ENCODE measurements at regions not wholly inside any gene's neighbourhood (a gene's known extent, or its start where the extent isn't known, plus 50 kb on each side); places are given as distances from the start of the nearest gene placed in this dataset.

DNA sequence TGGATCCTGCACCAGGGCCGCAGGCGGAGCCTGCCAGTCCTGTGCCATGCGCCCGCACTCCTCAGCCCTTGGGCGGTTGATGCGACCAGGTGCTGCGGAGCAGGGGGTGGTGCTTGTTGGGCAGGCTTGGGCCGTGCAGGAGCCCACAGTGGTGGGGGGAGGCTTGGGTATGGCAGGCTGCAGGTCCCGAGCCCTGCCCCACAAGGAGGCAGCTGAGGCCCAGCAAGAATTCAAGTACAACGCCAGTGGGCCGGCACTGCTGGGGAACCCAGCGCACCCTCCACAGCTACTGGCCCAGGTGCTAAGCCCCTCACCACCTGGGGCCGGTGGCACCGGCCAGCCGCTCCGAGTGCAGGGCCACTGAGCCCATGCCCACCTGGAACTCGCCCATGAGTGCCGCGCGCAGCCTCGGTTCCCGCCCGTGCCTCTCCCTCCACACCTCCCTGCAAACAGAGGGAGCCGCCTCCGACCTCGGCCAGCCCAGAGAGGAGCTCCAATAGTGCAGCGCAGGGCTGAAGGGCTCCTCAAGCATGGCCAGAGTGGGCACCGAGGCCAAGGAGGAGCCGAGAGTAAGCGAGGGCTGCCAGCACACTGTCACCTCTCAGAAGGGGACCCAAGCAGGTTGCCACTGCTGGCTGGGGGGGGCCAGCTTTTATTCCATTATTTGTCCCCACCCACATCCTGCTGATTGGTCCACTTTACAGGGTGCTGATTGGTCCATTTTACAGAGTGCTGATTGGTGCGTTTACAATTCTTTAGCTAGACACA lies 339.0 kb upstream of the KLF3 start:
- no peaks in the 10 kb centered on the region for H3K27me3 ChIP-seq (ENCODE audit: insufficient read depth, poor library complexity, severe bottlenecking)
- no peak overlapping the region for H3K4me3 ChIP-seq (replicated peaks; ENCODE audit: insufficient read depth, low read length)
- DNase-seq (ENCODE audit: low read depth in 1 of 2, low spot score in 1 of 2), result no peak
- TF ChIP-seq, protein P1, sequence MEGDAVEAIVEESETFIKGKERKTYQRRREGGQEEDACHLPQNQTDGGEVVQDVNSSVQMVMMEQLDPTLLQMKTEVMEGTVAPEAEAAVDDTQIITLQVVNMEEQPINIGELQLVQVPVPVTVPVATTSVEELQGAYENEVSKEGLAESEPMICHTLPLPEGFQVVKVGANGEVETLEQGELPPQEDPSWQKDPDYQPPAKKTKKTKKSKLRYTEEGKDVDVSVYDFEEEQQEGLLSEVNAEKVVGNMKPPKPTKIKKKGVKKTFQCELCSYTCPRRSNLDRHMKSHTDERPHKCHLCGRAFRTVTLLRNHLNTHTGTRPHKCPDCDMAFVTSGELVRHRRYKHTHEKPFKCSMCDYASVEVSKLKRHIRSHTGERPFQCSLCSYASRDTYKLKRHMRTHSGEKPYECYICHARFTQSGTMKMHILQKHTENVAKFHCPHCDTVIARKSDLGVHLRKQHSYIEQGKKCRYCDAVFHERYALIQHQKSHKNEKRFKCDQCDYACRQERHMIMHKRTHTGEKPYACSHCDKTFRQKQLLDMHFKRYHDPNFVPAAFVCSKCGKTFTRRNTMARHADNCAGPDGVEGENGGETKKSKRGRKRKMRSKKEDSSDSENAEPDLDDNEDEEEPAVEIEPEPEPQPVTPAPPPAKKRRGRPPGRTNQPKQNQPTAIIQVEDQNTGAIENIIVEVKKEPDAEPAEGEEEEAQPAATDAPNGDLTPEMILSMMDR (IDR thresholded peaks at IDR 0.05; ENCODE audit: insufficient read depth, low read length), result no peak
- TF ChIP-seq SPI1 (IDR thresholded peaks at IDR 0.05; ENCODE audit: borderline replicate concordance, low read depth) (no peak), POLR2AphosphoS5 (IDR thresholded peaks at IDR 0.05; ENCODE audit: low read depth) (no peak), GABPA (IDR thresholded peaks at IDR 0.05; ENCODE audit: low read depth) (no peak)
- TF ChIP-seq, protein P2, sequence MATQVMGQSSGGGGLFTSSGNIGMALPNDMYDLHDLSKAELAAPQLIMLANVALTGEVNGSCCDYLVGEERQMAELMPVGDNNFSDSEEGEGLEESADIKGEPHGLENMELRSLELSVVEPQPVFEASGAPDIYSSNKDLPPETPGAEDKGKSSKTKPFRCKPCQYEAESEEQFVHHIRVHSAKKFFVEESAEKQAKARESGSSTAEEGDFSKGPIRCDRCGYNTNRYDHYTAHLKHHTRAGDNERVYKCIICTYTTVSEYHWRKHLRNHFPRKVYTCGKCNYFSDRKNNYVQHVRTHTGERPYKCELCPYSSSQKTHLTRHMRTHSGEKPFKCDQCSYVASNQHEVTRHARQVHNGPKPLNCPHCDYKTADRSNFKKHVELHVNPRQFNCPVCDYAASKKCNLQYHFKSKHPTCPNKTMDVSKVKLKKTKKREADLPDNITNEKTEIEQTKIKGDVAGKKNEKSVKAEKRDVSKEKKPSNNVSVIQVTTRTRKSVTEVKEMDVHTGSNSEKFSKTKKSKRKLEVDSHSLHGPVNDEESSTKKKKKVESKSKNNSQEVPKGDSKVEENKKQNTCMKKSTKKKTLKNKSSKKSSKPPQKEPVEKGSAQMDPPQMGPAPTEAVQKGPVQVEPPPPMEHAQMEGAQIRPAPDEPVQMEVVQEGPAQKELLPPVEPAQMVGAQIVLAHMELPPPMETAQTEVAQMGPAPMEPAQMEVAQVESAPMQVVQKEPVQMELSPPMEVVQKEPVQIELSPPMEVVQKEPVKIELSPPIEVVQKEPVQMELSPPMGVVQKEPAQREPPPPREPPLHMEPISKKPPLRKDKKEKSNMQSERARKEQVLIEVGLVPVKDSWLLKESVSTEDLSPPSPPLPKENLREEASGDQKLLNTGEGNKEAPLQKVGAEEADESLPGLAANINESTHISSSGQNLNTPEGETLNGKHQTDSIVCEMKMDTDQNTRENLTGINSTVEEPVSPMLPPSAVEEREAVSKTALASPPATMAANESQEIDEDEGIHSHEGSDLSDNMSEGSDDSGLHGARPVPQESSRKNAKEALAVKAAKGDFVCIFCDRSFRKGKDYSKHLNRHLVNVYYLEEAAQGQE (IDR thresholded peaks at IDR 0.05; ENCODE audit: insufficient replicate concordance, low read depth), result no peak
- H3K27ac ChIP-seq (replicated peaks), result no peak overlapping the region

DNA sequence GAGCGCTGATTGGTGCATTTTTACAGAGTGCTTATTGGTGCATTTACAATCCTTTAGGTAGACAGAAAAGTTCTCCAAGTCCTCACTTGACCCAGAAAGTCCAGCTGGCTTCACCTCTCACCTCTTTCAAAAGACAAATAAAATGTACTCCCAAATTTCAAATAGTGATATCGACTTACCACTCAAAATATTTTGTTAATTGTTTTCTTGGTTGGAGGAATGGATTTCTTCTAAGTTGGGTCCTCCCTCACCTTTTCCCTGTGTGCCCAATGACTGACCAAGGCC lies 338.4 kb upstream of the KLF3 start:
- TF ChIP-seq SPI1 (IDR thresholded peaks at IDR 0.05; ENCODE audit: borderline replicate concordance, low read depth) (no peak), POLR2AphosphoS5 (IDR thresholded peaks at IDR 0.05; ENCODE audit: low read depth) (no peak), GABPA (IDR thresholded peaks at IDR 0.05; ENCODE audit: low read depth) (no peak)
- TF ChIP-seq, protein P1 (IDR thresholded peaks at IDR 0.05; ENCODE audit: insufficient read depth, low read length), result no peak
- TF ChIP-seq, protein P2 (IDR thresholded peaks at IDR 0.05; ENCODE audit: insufficient replicate concordance, low read depth), result no peak
- Histone ChIP-seq H3K27me3 (ENCODE audit: insufficient read depth, poor library complexity, severe bottlenecking) (no peaks in the 10 kb centered on the region), H3K27ac (replicated peaks) (no peak overlapping the region), H3K4me3 (replicated peaks; ENCODE audit: insufficient read depth, low read length) (no peak overlapping the region)
- no peak for DNase-seq (ENCODE audit: low read depth in 1 of 2, low spot score in 1 of 2)

DNA sequence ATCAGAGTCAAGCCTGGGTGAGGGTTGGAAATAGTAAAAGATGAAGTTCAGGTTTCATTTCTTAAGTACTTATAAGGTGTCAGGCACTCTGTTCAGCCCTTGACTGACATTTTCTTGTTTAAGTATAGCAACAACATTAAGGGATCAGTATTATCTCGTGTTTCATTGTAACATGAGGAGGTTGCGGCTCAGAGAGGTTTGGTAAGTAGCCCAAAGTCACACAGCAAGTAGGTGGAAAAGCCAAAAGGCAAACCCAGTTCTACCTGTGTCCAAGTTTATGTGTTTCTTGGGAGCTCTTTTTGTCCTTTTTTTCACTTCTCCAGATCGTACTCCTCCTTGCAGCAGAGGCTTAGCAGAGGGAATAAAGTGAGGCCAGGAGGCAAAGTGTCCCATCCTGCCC lies 337.5 kb upstream of the KLF3 start:
- Histone ChIP-seq H3K27me3 (ENCODE audit: insufficient read depth, poor library complexity, severe bottlenecking) (no peaks in the 10 kb centered on the region), H3K4me3 (replicated peaks; ENCODE audit: insufficient read depth, low read length) (no peak overlapping the region), H3K27ac (replicated peaks) (no peak overlapping the region)
- no peak for TF ChIP-seq GABPA (IDR thresholded peaks at IDR 0.05; ENCODE audit: low read depth)
- TF ChIP-seq SPI1 (IDR thresholded peaks at IDR 0.05; ENCODE audit: borderline replicate concordance, low read depth), result no peak
- TF ChIP-seq, protein P2 (IDR thresholded peaks at IDR 0.05; ENCODE audit: insufficient replicate concordance, low read depth), result no peak
- TF ChIP-seq POLR2AphosphoS5 (IDR thresholded peaks at IDR 0.05; ENCODE audit: low read depth), result no peak
- DNase-seq (ENCODE audit: low read depth in 1 of 2, low spot score in 1 of 2), result no peak

Data from HL-60 (cell line).